ENCODE measurements at regions not wholly inside any gene's neighbourhood (a gene's known extent, or its start where the extent isn't known, plus 50 kb on each side); places are given as distances from the start of the nearest gene placed in this dataset.

- no peak for TF ChIP-seq CTCF (IDR thresholded peaks at IDR 0.05)
- TF ChIP-seq POLR2AphosphoS5 (IDR thresholded peaks at IDR 0.05) = no peak
- TF ChIP-seq EP300 (IDR thresholded peaks at IDR 0.05) = no peak
These were observed 80.1 kb upstream of the LRPAP1 start for GRCh38 chr4:3612281-3612680.

All from gastroesophageal sphincter (tissue), 3 donors.